ENCODE measurements at regions not wholly inside any gene's neighbourhood (a gene's known extent, or its start where the extent isn't known, plus 50 kb on each side); places are given as distances from the start of the nearest gene placed in this dataset.
"Not testable (repeated sequence)": the region's sequence is repeated elsewhere in the genome, so short reads cannot be mapped to it uniquely, and the experiment has no call there.

- no peak for DNase-seq
These were observed 789.2 kb downstream of the DIPK2A start for GRCh38 chr3:144760831-144761230.

- no peak for DNase-seq
These were observed 790.5 kb downstream of the DIPK2A start for GRCh38 chr3:144762091-144762490.

- DNase-seq, result no peak
These were observed 792.3 kb downstream of the DIPK2A start for GRCh38 chr3:144763878-144764454.

GRCh38 chr3:144770281-144770680 lies 798.7 kb downstream of the DIPK2A start:
- DNase-seq, result no peak

- no peak for DNase-seq
These were observed 799.3 kb downstream of the DIPK2A start for GRCh38 chr3:144770915-144771351.

GRCh38 chr3:144771381-144771870 lies 799.8 kb downstream of the DIPK2A start:
- DNase-seq, result peak; percentile 75

GRCh38 chr3:144772372-144772771 lies 800.7 kb downstream of the DIPK2A start:
- no peak for DNase-seq

GRCh38 chr3:144773350-144773749 lies 801.7 kb downstream of the DIPK2A start:
- DNase-seq, result no peak

- no peak for DNase-seq
These were observed 803.3 kb downstream of the DIPK2A start for GRCh38 chr3:144774897-144775296.

- DNase-seq, result peak; percentile 45
These were observed 803.9 kb downstream of the DIPK2A start for GRCh38 chr3:144775551-144775950.

GRCh38 chr3:144777906-144778305 lies 806.3 kb downstream of the DIPK2A start:
- no peak for DNase-seq

GRCh38 chr3:144791034-144791433 lies 819.4 kb downstream of the DIPK2A start:
- no peak for DNase-seq

- DNase-seq, result no peak
These were observed 830.3 kb downstream of the DIPK2A start for GRCh38 chr3:144801890-144802289.

- DNase-seq, result no peak
These were observed 837.8 kb downstream of the DIPK2A start for GRCh38 chr3:144809380-144809779.

- DNase-seq, result no peak
These were observed 838.5 kb downstream of the DIPK2A start for GRCh38 chr3:144810160-144810559.

GRCh38 chr3:144815655-144816054 lies 844.0 kb downstream of the DIPK2A start:
- DNase-seq, result peak; percentile 49

GRCh38 chr3:144816323-144816722 lies 844.7 kb downstream of the DIPK2A start:
- DNase-seq, result no peak

GRCh38 chr3:144818973-144819372 lies 847.4 kb downstream of the DIPK2A start:
- no peak for DNase-seq

- not testable (repeated sequence) for DNase-seq
These were observed 848.6 kb downstream of the DIPK2A start for GRCh38 chr3:144820232-144820631.

GRCh38 chr3:144820726-144821125 lies 849.1 kb downstream of the DIPK2A start:
- DNase-seq, result no peak

GRCh38 chr3:144821583-144821982 lies 850.0 kb downstream of the DIPK2A start:
- DNase-seq, result peak; percentile 8

- DNase-seq, result no peak
These were observed 851.0 kb downstream of the DIPK2A start for GRCh38 chr3:144822671-144823070.

- DNase-seq, result no peak
These were observed 860.5 kb downstream of the DIPK2A start for GRCh38 chr3:144831955-144832716.

- DNase-seq, result no peak
These were observed 868.4 kb downstream of the DIPK2A start for GRCh38 chr3:144839991-144840390.

Data from skin of body (tissue), 1 donor.